SK-N-DZ (cell line): ENCODE measurements at regions not wholly inside any gene's neighbourhood (a gene's known extent, or its start where the extent isn't known, plus 50 kb on each side); places are given as distances from the start of the nearest gene placed in this dataset.

ENCODE experiments used
- DNase-seq: peaks from one replicate; pipeline ENCODE4 v3.0.0-alpha.2; 2015; ENCODE audit warnings: low spot score

DNA sequence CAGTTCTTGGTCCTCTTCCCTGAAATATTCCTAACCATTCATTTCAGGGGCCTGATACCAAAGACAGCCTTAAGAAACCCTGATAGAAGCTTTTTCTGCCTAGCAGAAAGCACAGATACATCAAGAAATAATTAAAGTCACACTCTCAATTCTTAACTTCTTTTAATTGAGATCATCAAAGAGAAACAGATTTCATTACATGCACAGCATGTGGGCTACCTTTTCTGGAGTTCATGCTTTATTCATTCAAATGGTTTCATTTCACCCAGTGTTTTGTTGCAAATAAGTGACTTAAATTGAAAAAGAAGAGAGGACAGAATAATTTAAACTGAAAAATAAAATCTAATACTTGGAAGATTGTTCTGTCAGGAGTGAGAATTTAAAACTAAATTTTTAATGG, 192.6 kb upstream of the GGTLC1 start:
- DNase-seq, result no peak

DNA sequence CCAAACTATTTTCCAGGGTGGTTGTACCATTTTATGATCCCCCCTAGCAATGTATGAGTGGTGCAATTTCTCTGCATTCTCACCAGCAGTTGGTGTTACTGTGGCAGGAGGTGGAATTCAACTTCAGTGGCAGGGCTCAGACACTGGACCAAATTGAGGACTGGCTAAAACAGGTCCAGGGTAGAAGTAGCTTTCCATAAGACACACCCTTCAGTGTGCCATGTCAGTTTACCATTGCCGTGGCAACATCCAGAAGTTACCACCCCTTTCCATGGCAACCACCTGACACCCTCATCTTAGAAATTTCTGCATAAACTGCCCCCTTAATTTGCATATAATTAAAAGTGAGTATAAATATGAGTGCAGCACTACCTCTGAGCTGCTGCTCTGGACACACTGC, 180.7 kb upstream of the GGTLC1 start:
- DNase-seq, result no peak

DNA sequence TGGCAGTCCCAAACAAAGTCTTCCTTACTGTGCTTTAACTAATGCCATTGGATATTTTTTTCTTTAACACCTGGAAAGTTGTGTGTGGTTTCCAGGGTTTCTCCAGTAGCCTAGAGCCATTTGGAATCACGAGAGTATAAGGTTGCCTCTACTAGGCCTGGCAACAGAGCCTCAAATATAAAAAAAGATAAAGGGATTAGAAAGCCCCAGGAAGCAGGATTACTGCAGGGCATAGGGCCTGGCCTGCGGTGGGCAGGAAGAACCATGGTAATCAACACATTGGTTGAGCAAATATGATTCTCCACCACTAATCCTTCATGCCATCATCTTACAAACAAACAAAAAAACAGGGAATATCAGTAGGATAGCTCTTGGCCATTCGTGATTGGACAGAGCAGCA, 177.8 kb upstream of the GGTLC1 start:
- no peak for DNase-seq

DNA sequence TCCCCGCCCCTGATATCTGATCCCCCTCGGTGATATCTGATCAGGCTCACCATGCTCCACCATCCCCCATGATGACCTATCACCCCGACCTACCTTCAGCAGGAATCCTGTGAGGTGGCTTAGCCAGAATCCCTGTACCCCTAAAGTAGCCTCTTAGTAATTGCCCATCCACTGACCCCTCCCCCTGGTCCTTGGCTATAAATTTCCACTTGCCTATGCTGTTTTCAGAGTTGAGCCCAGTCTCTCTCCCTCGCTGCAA, 177.5 kb upstream of the GGTLC1 start:
- no peak for DNase-seq

- no peak for DNase-seq
These were observed 176.9 kb upstream of the GGTLC1 start for GRCh38 chr20:24165301-24166122.

- no peak for DNase-seq
These were observed 175.8 kb upstream of the GGTLC1 start for GRCh38 chr20:24164360-24164759.

- DNase-seq, result no peak
These were observed 174.9 kb upstream of the GGTLC1 start for GRCh38 chr20:24163506-24163905.

DNA sequence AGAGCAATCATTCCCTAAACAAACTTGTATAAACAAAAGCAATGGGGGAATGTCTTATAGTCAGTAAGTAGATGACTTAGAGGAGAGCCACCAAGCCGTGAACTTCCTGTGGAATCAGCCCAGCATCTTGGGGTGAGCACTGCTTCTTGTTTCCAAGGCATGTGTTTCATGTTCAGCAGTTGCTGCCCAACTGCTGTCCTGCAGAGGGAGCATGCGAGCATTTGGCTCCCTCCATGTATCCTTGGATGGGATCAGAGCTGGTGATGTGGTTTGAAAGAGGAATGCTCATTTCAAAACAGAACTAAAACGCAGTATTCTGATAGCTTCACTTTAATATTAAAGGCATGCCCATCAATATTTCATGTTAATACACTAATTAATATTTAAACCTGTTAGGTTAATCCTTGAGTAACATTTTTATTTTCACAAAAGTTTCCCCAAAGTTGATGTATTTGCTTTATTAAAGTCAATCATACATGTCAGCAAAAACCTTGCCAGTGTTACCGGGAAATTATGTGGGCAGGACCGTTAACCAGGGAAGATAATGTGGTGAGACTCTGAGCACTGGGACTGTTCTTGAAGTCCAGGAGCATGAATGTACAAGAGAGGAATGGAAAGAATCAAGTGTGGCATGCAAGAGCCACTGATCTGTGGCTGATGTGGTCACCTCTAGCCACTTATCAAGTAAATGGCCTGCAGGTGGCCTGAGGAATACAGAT, 172.1 kb upstream of the GGTLC1 start:
- DNase-seq, result peak; percentile 31

DNA sequence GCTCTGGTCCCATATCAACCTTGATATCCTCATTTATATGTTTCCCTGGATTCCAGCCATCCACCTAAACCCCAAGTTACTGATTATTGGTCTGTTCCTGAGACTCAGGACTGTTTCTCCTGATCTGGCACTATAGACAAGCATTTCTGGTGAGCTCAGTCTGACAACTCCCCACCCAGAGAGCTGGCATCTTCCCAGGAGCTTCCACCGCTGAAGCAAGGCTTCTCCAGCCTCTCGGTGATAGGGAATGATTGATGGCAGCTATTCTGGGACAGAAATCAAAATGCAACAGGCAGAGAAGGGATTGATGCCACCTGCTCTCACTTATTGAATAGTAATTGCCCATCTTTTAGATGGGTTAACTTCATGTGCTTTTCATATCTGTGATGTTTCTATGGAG, 169.7 kb upstream of the GGTLC1 start:
- DNase-seq, result no peak

- DNase-seq, result no peak
These were observed 168.6 kb upstream of the GGTLC1 start for GRCh38 chr20:24157213-24157612.

- no peak for DNase-seq
These were observed 164.8 kb upstream of the GGTLC1 start for GRCh38 chr20:24153101-24154040.

DNA sequence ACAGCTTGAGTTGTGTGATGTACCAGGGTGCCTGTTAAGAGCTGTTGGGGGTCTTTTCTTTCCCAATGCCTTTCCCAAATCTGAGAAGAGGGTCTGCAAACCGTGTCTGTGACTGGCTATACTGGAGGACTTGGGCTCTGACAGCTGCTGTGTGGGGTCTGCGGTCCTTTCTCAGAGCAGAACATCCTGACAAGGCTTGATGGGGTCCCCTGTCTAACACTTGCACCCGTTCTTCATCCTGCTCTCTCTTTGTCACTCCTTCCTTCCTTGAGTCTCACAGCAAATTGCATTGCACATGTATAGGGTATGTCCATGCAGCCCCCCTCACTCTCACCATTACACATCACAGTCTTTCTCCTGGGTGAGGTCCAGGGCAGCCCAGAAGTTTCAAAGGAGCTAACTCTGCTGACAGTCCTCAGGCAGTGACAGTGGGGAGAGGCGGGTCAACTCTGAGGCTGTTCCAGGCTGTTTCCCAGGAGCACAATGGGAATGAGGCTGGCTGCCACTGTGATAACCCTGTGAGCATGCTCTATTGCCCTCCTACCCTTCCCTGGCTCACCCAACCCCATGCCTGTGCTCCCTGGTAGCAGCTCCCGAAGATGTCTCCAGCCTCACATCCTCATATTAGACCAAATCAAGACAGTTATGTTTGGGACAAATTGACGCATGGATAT, 163.2 kb upstream of the GGTLC1 start:
- DNase-seq, result no peak

GRCh38 chr20:24150406-24150805, 161.8 kb upstream of the GGTLC1 start:
- DNase-seq, result no peak

- peak; percentile 23 for DNase-seq
These were observed 161.3 kb upstream of the GGTLC1 start for GRCh38 chr20:24149881-24150307.

- no peak for DNase-seq
These were observed 160.6 kb upstream of the GGTLC1 start for GRCh38 chr20:24149175-24149574.

GRCh38 chr20:24148372-24148771, 159.8 kb upstream of the GGTLC1 start:
- no peak for DNase-seq

DNA sequence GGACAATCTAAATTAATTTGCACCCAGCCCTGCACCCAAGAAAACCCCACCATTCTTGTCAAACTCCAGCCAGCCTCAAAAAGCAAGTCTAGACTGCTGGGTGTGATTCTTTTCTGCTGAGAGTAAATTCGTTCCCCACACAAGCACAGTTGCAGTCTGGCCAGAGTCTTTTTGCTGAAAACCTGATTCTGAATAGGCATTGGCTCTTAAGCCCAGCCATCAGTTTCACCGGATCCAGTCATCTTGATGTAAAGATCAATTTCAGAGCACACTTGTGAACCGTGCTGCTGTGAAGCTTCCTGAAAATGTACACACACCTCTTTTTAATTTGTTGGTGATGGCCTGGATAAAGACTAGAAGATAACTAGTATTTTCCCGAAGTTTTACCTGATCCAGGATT, 159.4 kb upstream of the GGTLC1 start:
- no peak for DNase-seq

DNA sequence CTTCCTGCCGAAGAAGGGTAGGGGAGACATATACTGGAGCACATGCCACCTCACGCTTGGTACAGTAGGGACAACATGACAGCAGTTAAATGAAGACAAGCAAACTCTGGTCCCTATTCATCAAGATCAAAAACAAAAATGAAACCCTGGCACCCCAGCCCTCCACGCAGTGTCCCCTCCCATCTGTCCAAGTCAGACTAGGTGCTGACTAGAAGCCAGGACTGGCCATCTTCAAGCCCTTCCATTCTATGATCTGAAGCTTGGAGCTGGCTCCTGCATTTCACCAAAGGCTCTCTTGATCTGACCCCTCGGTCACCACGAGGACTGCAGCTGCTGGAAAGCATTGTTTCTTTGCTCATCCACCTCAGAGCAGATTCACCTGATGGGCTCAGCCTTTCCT, 158.9 kb upstream of the GGTLC1 start:
- no peak for DNase-seq

GRCh38 chr20:24146231-24146634, 157.7 kb upstream of the GGTLC1 start:
- no peak for DNase-seq

DNA sequence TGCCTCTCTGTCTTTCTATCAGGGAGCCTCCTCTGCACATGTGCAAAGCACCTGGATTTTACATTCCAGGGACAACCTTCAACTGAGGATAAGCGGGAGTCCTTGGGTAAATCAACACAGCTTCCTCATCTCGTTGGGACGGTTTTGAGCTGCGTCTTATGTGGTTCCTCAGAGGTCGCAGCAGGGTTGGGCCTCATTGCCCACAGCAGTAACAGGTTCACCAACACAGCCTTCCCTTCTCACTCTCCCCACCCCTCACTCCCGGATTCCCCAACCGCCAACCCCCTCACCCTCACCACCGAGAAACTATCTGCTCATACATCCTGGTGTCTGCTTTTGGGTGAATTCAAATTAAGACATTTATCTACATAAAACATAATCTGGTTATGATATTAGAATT, 155.8 kb upstream of the GGTLC1 start:
- no peak for DNase-seq

GRCh38 chr20:24141111-24141510, 152.5 kb upstream of the GGTLC1 start:
- DNase-seq, result no peak

DNA sequence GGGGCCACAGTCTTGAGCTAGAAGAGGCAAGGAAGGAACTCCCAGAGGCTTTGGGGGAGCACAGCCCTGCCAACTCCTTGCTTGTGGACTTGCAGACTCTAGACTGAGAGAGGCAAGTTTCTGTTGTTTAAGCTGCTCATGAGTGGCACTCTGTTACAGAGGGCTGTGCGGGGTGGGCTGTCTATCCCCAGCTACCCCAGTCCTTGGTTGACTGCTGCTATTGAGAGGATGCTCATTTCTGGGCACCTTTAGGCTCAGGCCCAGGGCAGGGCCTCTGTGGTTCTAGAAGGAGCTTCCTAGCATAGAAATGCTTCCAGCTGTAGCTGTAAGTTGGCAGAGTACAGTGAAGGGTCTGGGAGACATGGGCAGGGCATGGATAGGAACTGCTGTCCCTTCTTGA, 151.3 kb upstream of the GGTLC1 start:
- DNase-seq, result no peak
